ENCODE measurements at regions not wholly inside any gene's neighbourhood (a gene's known extent, or its start where the extent isn't known, plus 50 kb on each side); places are given as distances from the start of the nearest gene placed in this dataset.
"Not testable (repeated sequence)": the region's sequence is repeated elsewhere in the genome, so short reads cannot be mapped to it uniquely, and the experiment has no call there.

GRCh38 chr2:188645986-188646385 lies 328.2 kb upstream of the COL3A1 start:
- no peak for DNase-seq (ENCODE audit: low spot score)

GRCh38 chr2:188647430-188648070 lies 326.6 kb upstream of the COL3A1 start:
- DNase-seq (ENCODE audit: low spot score): no peak

GRCh38 chr2:188659656-188660406 lies 314.3 kb upstream of the COL3A1 start:
- DNase-seq (ENCODE audit: low spot score): no peak

GRCh38 chr2:188663301-188663700 lies 310.9 kb upstream of the COL3A1 start:
- DNase-seq (ENCODE audit: low spot score): no peak

- no peak for DNase-seq (ENCODE audit: low spot score)
Observed at GRCh38 chr2:188664416-188664815, 309.8 kb upstream of the COL3A1 start.

- DNase-seq (ENCODE audit: low spot score): no peak
Observed at GRCh38 chr2:188664951-188665595, 309.1 kb upstream of the COL3A1 start.

- DNase-seq (ENCODE audit: low spot score): no peak
Observed at GRCh38 chr2:188665727-188666304, 308.4 kb upstream of the COL3A1 start.

- no peak for DNase-seq (ENCODE audit: low spot score)
Observed at GRCh38 chr2:188666503-188666902, 307.7 kb upstream of the COL3A1 start.

GRCh38 chr2:188668017-188668680 lies 306.0 kb upstream of the COL3A1 start:
- DNase-seq (ENCODE audit: low spot score): no peak

- no peak for DNase-seq (ENCODE audit: low spot score)
Observed at GRCh38 chr2:188675391-188676009, 298.7 kb upstream of the COL3A1 start.

- no peak for DNase-seq (ENCODE audit: low spot score)
Observed at GRCh38 chr2:188676010-188676400, 298.2 kb upstream of the COL3A1 start.

GRCh38 chr2:188677142-188677541 lies 297.0 kb upstream of the COL3A1 start:
- DNase-seq (ENCODE audit: low spot score): no peak

- DNase-seq (ENCODE audit: low spot score): no peak
Observed at GRCh38 chr2:188678882-188679281, 295.3 kb upstream of the COL3A1 start.

GRCh38 chr2:188682838-188683237 lies 291.3 kb upstream of the COL3A1 start:
- no peak for DNase-seq (ENCODE audit: low spot score)

GRCh38 chr2:188684795-188685194 lies 289.4 kb upstream of the COL3A1 start:
- no peak for DNase-seq (ENCODE audit: low spot score)

GRCh38 chr2:188693111-188693510 lies 281.1 kb upstream of the COL3A1 start:
- DNase-seq (ENCODE audit: low spot score): no peak

- DNase-seq (ENCODE audit: low spot score): no peak
Observed at GRCh38 chr2:188693771-188694170, 280.4 kb upstream of the COL3A1 start.

GRCh38 chr2:188695953-188696352 lies 278.2 kb upstream of the COL3A1 start:
- DNase-seq (ENCODE audit: low spot score): no peak

GRCh38 chr2:188698151-188698550 lies 276.0 kb upstream of the COL3A1 start:
- not testable (repeated sequence) for DNase-seq (ENCODE audit: low spot score)

GRCh38 chr2:188701836-188702235 lies 272.3 kb upstream of the COL3A1 start:
- no peak for DNase-seq (ENCODE audit: low spot score)

- DNase-seq (ENCODE audit: low spot score): no peak
Observed at GRCh38 chr2:188705191-188705590, 269.0 kb upstream of the COL3A1 start.

- DNase-seq (ENCODE audit: low spot score): no peak
Observed at GRCh38 chr2:188713961-188714360, 260.2 kb upstream of the COL3A1 start.

Measured in Ammon's horn (tissue), 1 donor.